ENCODE measurements at regions not wholly inside any gene's neighbourhood (a gene's known extent, or its start where the extent isn't known, plus 50 kb on each side); places are given as distances from the start of the nearest gene placed in this dataset.

- no peak overlapping the region for H3K27ac Mint-ChIP-seq
- ATAC-seq (ENCODE audit: low read depth) (no peak), DNase-seq (no peak)
- Histone ChIP-seq H3K4me3 (ENCODE audit: control extremely low read depth in 1 of 5, extremely low read depth in 1 of 5, insufficient read depth in 1 of 5, low read depth in 2 of 5, low read length in 4 of 5) (no peak overlapping the region), H3K36me3 (replicated peaks in 1 of 2; ENCODE audit: control extremely low read depth in 1 of 2, control insufficient read depth in 1 of 2, extremely low read depth in 1 of 2, insufficient read depth in 2 of 2, low read length in 1 of 2) (no peaks in the 10 kb centered on the region), H3K27me3 (replicated peaks in 1 of 4; ENCODE audit: control extremely low read depth in 1 of 4, control insufficient read depth in 3 of 4, insufficient read depth in 4 of 4, low read length in 3 of 4) (no peaks in the 10 kb centered on the region), H2AFZ (ENCODE audit: insufficient read depth, low read depth, low read length, poor library complexity, severe bottlenecking) (no peak overlapping the region), H3K9me3 (ENCODE audit: control extremely low read depth in 1 of 3, control insufficient read depth in 2 of 3, insufficient read depth in 1 of 3, low read length in 2 of 3) (no peaks in the 10 kb centered on the region), H3K79me2 (ENCODE audit: control insufficient read depth, insufficient read depth, low read length) (no peaks in the 10 kb centered on the region), H4K20me1 (ENCODE audit: control insufficient read depth, insufficient read depth, low read length, poor library complexity, severe bottlenecking) (no peaks in the 10 kb centered on the region), H3K4me2 (replicated peaks; ENCODE audit: low read depth, low read length, poor library complexity, severe bottlenecking) (no peak overlapping the region), H3K4me1 (ENCODE audit: control insufficient read depth in 2 of 2, insufficient read depth in 2 of 2, low read length in 2 of 2) (no peaks in the 10 kb centered on the region), H3K9ac (ENCODE audit: low read length) (no peak overlapping the region), H3K27ac (ENCODE audit: low read length in 2 of 2) (no peak overlapping the region)
- POLR2A ChIA-PET = no interaction called here
- H3K4me3 Mint-ChIP-seq = no peak overlapping the region
- TF ChIP-seq CTCF (IDR thresholded peaks at IDR 0.05) (no peak), EZH2 (IDR thresholded peaks at IDR 0.05; ENCODE audit: borderline replicate concordance, insufficient read depth, low read depth, low read length, poor library complexity, severe bottlenecking) (no peak)
- no peaks in the 10 kb centered on the region for H3K9me3 Mint-ChIP-seq (ENCODE audit: insufficient read depth)
- no peaks in the 10 kb centered on the region for H3K4me1 Mint-ChIP-seq
- WGBS (ENCODE audit: insufficient coverage) = 78% methylated on average over 3 of the region's 5 CpGs
- CTCF ChIA-PET = no interaction called here
- peaks cover 4% of the 10 kb centered on the region for H3K27me3 Mint-ChIP-seq
- intact Hi-C loops (cut with micrococcal nuclease) = no loop called here
Observed at GRCh38 chr10:36489611-36490228, 635.7 kb upstream of the ANKRD30A start.

- no peak overlapping the region for H3K9ac ChIP-seq (ENCODE audit: low read length)
- POLR2A ChIA-PET = no interaction called here
- WGBS (ENCODE audit: insufficient coverage) = 89% methylated on average over 6 of the region's 7 CpGs
Observed at GRCh38 chr10:36489181-36489580, 636.2 kb upstream of the ANKRD30A start.

More at GRCh38 chr10:36489181-36489580, 636.2 kb upstream of the ANKRD30A start:
- intact Hi-C loops (cut with micrococcal nuclease) = no loop called here
- Mint-ChIP-seq H3K4me1 (no peaks in the 10 kb centered on the region), H3K9me3 (ENCODE audit: insufficient read depth) (no peaks in the 10 kb centered on the region), H3K4me3 (no peak overlapping the region), H3K27me3 (peaks cover 4% of the 10 kb centered on the region), H3K27ac (no peak overlapping the region)
- Histone ChIP-seq H2AFZ (ENCODE audit: insufficient read depth, low read depth, low read length, poor library complexity, severe bottlenecking) (no peak overlapping the region), H3K4me2 (replicated peaks; ENCODE audit: low read depth, low read length, poor library complexity, severe bottlenecking) (no peak overlapping the region), H3K79me2 (ENCODE audit: control insufficient read depth, insufficient read depth, low read length) (no peaks in the 10 kb centered on the region), H3K27me3 (replicated peaks in 1 of 4; ENCODE audit: control extremely low read depth in 1 of 4, control insufficient read depth in 3 of 4, insufficient read depth in 4 of 4, low read length in 3 of 4) (no peaks in the 10 kb centered on the region), H3K36me3 (replicated peaks in 1 of 2; ENCODE audit: control extremely low read depth in 1 of 2, control insufficient read depth in 1 of 2, extremely low read depth in 1 of 2, insufficient read depth in 2 of 2, low read length in 1 of 2) (no peaks in the 10 kb centered on the region), H3K27ac (ENCODE audit: low read length in 2 of 2) (no peak overlapping the region), H3K4me3 (ENCODE audit: control extremely low read depth in 1 of 5, extremely low read depth in 1 of 5, insufficient read depth in 1 of 5, low read depth in 2 of 5, low read length in 4 of 5) (no peak overlapping the region), H3K9me3 (ENCODE audit: control extremely low read depth in 1 of 3, control insufficient read depth in 2 of 3, insufficient read depth in 1 of 3, low read length in 2 of 3) (no peaks in the 10 kb centered on the region), H4K20me1 (ENCODE audit: control insufficient read depth, insufficient read depth, low read length, poor library complexity, severe bottlenecking) (no peaks in the 10 kb centered on the region), H3K4me1 (ENCODE audit: control insufficient read depth in 2 of 2, insufficient read depth in 2 of 2, low read length in 2 of 2) (no peaks in the 10 kb centered on the region)
- TF ChIP-seq CTCF (IDR thresholded peaks at IDR 0.05) (no peak), EZH2 (IDR thresholded peaks at IDR 0.05; ENCODE audit: borderline replicate concordance, insufficient read depth, low read depth, low read length, poor library complexity, severe bottlenecking) (no peak)
- no peak for DNase-seq
- ATAC-seq (ENCODE audit: low read depth) = no peak
- CTCF ChIA-PET = no interaction called here

Measured in B cell (primary cell).